ES-I3 (cell line): ENCODE measurements at regions not wholly inside any gene's neighbourhood (a gene's known extent, or its start where the extent isn't known, plus 50 kb on each side); places are given as distances from the start of the nearest gene placed in this dataset.
"Not testable (repeated sequence)": the region's sequence is repeated elsewhere in the genome, so short reads cannot be mapped to it uniquely, and the experiment has no call there.

Experiments used
- H3K36me3 ChIP-seq: 2 replicates; pipeline ENCODE4 v1.6.1; 2013; ENCODE audit warnings: mild to moderate bottlenecking, low read length, control low read depth, moderate library complexity; ENCODE audit not compliant: insufficient read depth
- H3K4me1 ChIP-seq: 2 replicates; pipeline ENCODE4 v1.6.1; 2013; ENCODE audit warnings: mild to moderate bottlenecking, control low read depth, low read length; ENCODE audit not compliant: insufficient read depth
- H3K9ac ChIP-seq: 2 replicates; pipeline ENCODE4 v1.6.1; 2013; ENCODE audit warnings: low read depth, mild to moderate bottlenecking, low read length, moderate library complexity
- H3K9me3 ChIP-seq: 2 replicates; pipeline ENCODE4 v1.6.1; 2013; ENCODE audit warnings: mild to moderate bottlenecking, low read length, moderate library complexity; ENCODE audit not compliant: control insufficient read depth, insufficient read depth

GRCh38 chrX:69431420-69431819 is 72.7 kb upstream of the NALF2 start:
- H3K9me3 ChIP-seq, result no peaks in the 10 kb centered on the region
- no peak overlapping the region for H3K9ac ChIP-seq
- H3K36me3 ChIP-seq, result no peaks in the 10 kb centered on the region
- no peaks in the 10 kb centered on the region for H3K4me1 ChIP-seq

GRCh38 chrX:69430785-69431184 is 73.3 kb upstream of the NALF2 start:
- no peaks in the 10 kb centered on the region for H3K36me3 ChIP-seq
- no peak overlapping the region for H3K9ac ChIP-seq
- H3K9me3 ChIP-seq, result no peaks in the 10 kb centered on the region
- no peaks in the 10 kb centered on the region for H3K4me1 ChIP-seq

- H3K9me3 ChIP-seq, result no peaks in the 10 kb centered on the region
- H3K9ac ChIP-seq, result no peak overlapping the region
- H3K36me3 ChIP-seq, result no peaks in the 10 kb centered on the region
- H3K4me1 ChIP-seq, result no peaks in the 10 kb centered on the region
Observed at GRCh38 chrX:69429339-69430015, 74.6 kb upstream of the NALF2 start.

GRCh38 chrX:69428216-69428615 is 75.9 kb upstream of the NALF2 start:
- Histone ChIP-seq H3K9me3 (no peaks in the 10 kb centered on the region), H3K36me3 (no peaks in the 10 kb centered on the region), H3K4me1 (no peaks in the 10 kb centered on the region), H3K9ac (no peak overlapping the region)

GRCh38 chrX:69424910-69425309 is 79.2 kb upstream of the NALF2 start:
- Histone ChIP-seq H3K4me1 (no peaks in the 10 kb centered on the region), H3K9ac (no peak overlapping the region), H3K9me3 (no peaks in the 10 kb centered on the region), H3K36me3 (no peaks in the 10 kb centered on the region)

- Histone ChIP-seq H3K9ac (no peak overlapping the region), H3K36me3 (no peaks in the 10 kb centered on the region), H3K9me3 (no peaks in the 10 kb centered on the region), H3K4me1 (no peaks in the 10 kb centered on the region)
Observed at GRCh38 chrX:69424161-69424560, 80.0 kb upstream of the NALF2 start.

GRCh38 chrX:69422208-69422607 is 81.9 kb upstream of the NALF2 start:
- H3K4me1 ChIP-seq, H3K9ac ChIP-seq, H3K9me3 ChIP-seq, H3K36me3 ChIP-seq: not testable (repeated sequence)

- Histone ChIP-seq H3K9ac (no peak overlapping the region), H3K9me3 (peaks cover 4% of the 10 kb centered on the region; the same call in 1 of the 2 replicates), H3K36me3 (no peaks in the 10 kb centered on the region), H3K4me1 (no peaks in the 10 kb centered on the region)
Observed at GRCh38 chrX:69415698-69416097, 88.4 kb upstream of the NALF2 start.

- H3K9ac ChIP-seq, result no peak overlapping the region
- no peaks in the 10 kb centered on the region for H3K4me1 ChIP-seq
- H3K9me3 ChIP-seq, result peaks cover 4% of the 10 kb centered on the region; the same call in 1 of the 2 replicates
- no peaks in the 10 kb centered on the region for H3K36me3 ChIP-seq
Observed at GRCh38 chrX:69412661-69413060, 91.5 kb upstream of the NALF2 start.

GRCh38 chrX:69398881-69399280 is 105.2 kb upstream of the NALF2 start:
- Histone ChIP-seq H3K9me3 (no peaks in the 10 kb centered on the region), H3K36me3 (no peaks in the 10 kb centered on the region), H3K4me1 (peaks cover 17% of the 10 kb centered on the region), H3K9ac (no peak overlapping the region)

GRCh38 chrX:69396916-69397315 is 107.2 kb upstream of the NALF2 start:
- Histone ChIP-seq H3K36me3 (no peaks in the 10 kb centered on the region), H3K9ac (no peak overlapping the region), H3K9me3 (no peaks in the 10 kb centered on the region), H3K4me1 (peaks cover 17% of the 10 kb centered on the region)

- no peaks in the 10 kb centered on the region for H3K36me3 ChIP-seq
- no peaks in the 10 kb centered on the region for H3K9me3 ChIP-seq
- H3K4me1 ChIP-seq, result peaks cover 17% of the 10 kb centered on the region
- no peak overlapping the region for H3K9ac ChIP-seq
Observed at GRCh38 chrX:69395306-69395705, 108.8 kb upstream of the NALF2 start.

GRCh38 chrX:69389101-69389501 is 115.0 kb upstream of the NALF2 start:
- H3K9me3 ChIP-seq, result no peaks in the 10 kb centered on the region
- H3K9ac ChIP-seq, result no peak overlapping the region
- no peaks in the 10 kb centered on the region for H3K36me3 ChIP-seq
- peaks cover 16% of the 10 kb centered on the region for H3K4me1 ChIP-seq

- Histone ChIP-seq H3K36me3 (no peaks in the 10 kb centered on the region), H3K4me1 (peaks cover 16% of the 10 kb centered on the region), H3K9ac (no peak overlapping the region), H3K9me3 (no peaks in the 10 kb centered on the region)
Observed at GRCh38 chrX:69388526-69388925, 115.6 kb upstream of the NALF2 start.

GRCh38 chrX:69387567-69388487 is 116.3 kb upstream of the NALF2 start:
- no peaks in the 10 kb centered on the region for H3K9me3 ChIP-seq

More at GRCh38 chrX:69387567-69388487, 116.3 kb upstream of the NALF2 start:
- H3K36me3 ChIP-seq, result no peaks in the 10 kb centered on the region
- peaks cover 16% of the 10 kb centered on the region for H3K4me1 ChIP-seq
- no peak overlapping the region for H3K9ac ChIP-seq
